Ecto neural progenitor cell (in vitro differentiated cells): ENCODE measurements at regions not wholly inside any gene's neighbourhood (a gene's known extent, or its start where the extent isn't known, plus 50 kb on each side); places are given as distances from the start of the nearest gene placed in this dataset.

Source experiments
- DNase-seq: peaks from one replicate; pipeline ENCODE4 v3.0.0-alpha.2; 2018; ENCODE audit warnings: low spot score

GRCh38 chr11:11755871-11756270 lies 85.9 kb upstream of the USP47 start:
- DNase-seq: no peak

DNA sequence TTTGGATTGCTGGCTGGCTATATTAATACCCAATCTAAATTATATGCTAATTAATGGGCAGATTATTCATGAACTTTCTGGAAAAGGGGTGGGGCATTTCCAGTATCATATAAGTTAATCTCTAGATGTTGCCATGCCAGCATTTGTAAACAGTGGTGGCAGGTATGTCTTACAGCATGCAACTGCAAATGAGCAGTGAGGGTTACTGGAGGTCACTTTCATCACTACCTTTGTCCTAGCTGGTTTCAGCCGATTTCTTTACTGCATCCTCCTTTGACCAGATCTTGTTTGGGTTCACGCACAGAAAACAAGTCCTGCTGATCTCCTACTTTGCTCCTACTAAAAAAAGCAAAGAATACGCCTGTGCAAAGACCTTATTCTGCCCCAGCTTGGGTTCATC lies 89.1 kb upstream of the USP47 start:
- no peak for DNase-seq

DNA sequence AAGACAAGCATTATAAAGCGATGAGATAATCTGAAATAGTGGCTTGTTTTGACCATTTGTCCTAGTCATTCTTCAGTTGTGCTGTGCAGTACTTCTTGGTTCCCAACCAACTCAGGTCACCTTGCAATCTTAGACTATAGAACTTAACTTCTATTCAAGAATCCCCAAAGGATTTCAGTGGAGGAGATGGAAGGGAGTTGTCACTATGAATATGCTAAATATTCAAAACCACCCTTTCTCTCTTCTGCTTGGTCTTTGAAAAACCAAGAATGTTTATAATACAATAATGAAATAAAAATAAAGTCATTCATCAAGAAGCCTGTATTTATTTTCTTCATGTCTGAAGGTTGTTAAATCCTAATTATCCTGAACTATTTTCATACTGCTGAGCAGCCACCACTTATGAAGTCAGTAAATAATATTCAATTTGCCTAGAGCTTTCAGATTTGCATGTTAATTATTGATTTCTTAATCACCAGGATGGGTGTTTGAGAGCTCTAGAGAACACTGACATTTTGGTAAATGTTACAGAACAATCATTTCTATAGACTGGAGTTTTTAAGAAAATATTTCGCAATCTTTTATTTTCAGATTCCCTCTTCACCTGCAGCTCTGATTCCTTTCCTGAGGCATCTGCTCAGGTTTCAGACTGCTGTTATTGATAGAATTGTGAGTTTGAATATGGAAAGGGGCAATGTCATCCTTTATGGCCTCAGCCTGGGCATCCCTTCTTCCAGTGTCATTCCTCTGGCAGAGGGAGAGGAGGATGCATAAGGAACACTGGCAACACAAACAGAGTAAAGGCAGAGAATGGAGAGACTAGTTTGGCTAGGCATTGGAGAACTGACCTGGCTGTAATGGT lies 91.5 kb upstream of the USP47 start:
- DNase-seq: no peak

GRCh38 chr11:11748706-11749365 lies 92.9 kb upstream of the USP47 start:
- no peak for DNase-seq

DNA sequence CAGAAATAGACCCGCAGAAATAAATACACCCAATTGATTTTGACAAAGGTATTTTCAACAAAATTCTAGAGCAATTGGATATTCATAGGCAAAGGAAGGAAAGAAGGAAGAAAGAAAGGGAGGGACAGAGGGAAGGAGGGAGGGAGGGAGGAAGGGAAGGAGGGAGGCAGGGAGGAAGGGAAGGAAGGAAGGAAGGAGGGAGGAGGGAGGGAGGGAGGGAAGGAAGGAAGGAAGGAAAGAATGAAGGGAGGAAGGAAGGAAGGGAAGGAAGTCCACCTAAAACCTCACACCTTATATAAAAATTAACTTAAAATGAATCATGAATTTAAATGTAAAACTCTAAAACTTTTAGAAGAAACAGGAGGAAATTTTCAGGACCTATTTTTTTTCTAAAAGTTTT lies 94.2 kb upstream of the USP47 start:
- no peak for DNase-seq

DNA sequence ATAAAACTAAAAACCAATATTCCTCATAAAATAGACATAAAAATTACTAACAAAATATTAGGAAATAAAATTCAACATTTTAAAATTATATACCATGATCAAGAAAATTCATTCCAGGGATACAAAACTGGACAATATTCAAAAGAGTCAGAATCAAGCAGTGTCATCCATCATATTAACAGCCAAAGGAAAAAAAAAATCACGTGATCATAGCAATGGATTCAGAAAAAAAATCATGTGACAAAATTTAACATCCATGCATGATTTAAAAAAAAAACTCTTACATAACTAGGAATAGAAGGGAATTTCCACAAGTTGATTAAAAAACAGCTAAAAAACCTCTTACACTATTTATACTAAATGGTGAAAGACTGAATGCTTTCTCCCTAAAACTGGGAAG lies 95.3 kb upstream of the USP47 start:
- no peak for DNase-seq

DNA sequence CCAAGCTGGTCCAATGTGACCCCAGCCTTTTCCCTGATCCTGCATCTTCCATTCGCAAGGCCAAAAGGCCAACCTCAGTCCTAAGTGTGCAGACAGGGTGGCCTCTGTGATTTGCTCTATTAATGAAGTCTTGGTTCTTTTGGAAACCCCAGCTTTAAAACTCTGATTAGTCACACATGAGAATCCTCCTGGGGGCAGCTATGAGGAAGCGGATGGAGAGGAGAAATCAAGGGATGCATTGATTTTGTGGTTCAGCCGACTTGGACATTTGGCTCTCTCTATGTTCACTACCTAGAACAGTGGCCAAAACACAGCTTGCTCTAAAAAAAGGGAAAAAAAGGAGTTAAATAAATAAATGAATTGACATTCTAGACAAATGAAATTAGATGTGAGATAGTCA lies 98.6 kb upstream of the USP47 start:
- DNase-seq: no peak

- DNase-seq: no peak
Measured at GRCh38 chr11:11742486-11742885, 99.3 kb upstream of the USP47 start.

DNA sequence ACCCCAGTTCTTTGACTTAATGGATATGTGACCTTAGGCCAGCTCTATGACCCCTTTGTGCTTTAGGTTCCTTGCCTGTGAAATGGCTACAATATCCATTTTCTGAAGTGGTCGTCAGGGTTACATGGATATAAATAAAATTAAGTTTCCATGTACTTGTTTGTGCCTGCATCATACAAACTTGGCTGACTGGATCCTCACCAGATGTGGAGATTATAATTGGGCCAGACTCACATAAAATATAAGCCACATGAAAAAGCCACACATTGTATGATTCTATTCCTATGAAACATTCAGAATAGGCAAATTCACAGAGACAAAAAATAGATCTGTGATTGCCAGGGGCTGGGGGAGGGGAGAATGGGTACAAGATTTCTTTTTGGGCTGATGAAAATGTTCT lies 100.9 kb upstream of the USP47 start:
- DNase-seq: no peak

- DNase-seq: no peak
Measured at GRCh38 chr11:11740073-11740702, 101.6 kb upstream of the USP47 start.

DNA sequence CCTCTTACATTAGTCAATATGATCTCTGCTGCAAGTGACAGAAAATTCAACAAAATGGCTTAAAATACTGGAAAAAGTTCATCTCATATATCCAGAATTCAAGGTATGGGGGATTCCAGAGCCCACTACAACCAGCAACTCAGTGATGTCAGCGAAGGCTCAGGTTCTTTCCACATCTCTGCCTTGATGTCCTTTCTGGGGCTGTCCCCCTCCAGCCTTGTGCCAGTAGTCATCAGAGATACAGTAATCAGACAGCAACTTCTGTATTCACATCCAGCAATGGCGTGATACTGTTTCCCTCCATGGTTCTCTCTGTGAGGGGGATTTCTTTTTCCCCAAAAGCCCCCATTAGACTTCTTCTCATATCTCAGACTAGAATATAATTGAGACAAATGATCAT lies 103.4 kb upstream of the USP47 start:
- DNase-seq: no peak

- DNase-seq: no peak
Measured at GRCh38 chr11:11735586-11735985, 106.2 kb upstream of the USP47 start.

GRCh38 chr11:11733246-11733747 lies 108.5 kb upstream of the USP47 start:
- no peak for DNase-seq

DNA sequence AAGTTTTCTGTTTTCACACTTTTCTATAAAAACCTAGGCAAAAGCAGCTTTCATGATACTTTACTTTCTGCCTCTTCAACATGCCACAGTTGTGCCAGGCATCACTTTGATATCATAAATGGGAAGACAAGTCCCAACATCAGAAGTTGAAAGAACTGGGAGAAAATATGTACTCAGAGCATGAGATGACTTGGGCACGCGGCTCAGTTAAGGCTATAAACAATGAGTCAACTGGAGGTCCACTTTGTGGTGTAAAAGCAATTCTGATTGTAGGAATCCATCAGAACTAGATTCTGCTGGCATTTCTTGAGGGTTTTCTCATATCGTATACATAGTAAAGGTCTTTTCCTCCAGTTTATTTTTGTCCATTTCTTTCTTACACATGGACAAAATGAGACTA lies 109.7 kb upstream of the USP47 start:
- no peak for DNase-seq

DNA sequence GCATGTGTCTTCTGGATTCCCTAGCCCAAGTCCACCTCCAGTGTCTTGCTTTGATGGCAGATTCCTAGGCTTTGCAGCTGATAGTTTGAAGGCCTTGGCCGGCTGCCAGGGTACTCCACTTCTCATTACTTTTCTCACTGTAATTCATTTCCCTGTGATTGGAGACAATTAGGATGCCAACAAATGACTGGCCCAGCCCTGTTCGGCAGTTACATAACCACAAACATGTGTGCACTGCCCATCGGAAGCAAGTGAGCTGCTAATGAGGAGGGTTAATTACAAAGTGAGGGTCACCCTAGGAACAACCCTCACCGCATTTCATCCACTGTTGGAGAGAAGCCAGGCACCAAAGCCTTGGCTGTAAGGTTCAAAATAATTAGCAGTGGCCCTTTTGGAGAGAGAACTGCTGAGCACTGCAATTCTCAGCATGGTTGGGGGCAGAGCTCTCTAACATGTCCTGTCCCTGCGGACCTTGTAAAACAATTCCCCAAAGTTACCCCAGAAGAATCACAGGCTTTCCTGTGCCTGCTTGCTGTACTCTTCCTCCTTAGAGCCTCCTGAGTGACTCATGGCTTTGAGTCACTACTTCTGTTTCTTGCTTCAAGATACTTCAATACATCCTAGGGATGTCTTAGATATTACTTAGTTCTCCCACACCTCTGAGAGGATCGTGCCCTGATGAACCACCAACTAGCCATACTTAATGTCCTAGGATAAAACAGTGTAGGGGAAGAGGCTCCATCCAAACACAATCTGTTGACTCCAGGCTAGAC lies 109.7 kb upstream of the GALNT18 start:
- DNase-seq: no peak

DNA sequence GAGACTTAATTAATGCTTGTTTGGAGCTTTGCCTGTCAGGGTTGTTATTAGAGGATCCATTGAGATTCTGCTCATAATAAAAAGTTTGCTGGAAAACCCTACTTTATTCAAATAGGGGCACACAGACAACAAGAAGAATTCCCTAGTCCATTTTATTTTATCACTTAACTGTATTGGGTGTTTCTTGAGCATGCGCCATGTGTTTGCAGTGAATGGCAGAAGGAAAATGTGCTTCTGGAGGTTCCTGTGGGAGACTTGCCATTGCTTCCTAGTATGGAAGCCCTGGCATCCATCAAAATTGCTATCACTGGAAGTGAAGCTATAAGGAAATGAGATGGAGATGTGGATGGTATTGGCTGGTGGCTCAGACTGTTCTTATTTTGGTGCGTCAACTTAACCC lies 106.6 kb upstream of the GALNT18 start:
- DNase-seq: no peak

DNA sequence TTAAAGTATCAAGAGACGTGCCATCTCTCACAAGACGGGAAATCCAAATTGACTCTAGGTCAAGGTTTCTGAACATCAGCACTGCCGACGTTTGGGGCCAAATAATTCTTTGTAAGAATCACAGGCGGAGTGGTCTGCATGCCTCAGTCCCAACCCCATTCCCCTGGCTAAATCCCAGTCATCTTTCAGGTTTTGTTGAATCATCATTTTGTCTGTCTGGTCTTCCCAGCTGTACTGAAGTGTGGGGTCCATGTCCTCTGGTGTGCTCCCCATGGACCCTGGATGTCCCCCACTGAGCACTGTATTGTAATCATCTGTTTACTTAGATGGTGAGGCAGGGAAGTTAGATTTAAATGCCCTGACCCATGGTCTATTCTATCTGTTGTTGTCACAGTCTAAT lies 103.6 kb upstream of the GALNT18 start:
- DNase-seq: no peak

DNA sequence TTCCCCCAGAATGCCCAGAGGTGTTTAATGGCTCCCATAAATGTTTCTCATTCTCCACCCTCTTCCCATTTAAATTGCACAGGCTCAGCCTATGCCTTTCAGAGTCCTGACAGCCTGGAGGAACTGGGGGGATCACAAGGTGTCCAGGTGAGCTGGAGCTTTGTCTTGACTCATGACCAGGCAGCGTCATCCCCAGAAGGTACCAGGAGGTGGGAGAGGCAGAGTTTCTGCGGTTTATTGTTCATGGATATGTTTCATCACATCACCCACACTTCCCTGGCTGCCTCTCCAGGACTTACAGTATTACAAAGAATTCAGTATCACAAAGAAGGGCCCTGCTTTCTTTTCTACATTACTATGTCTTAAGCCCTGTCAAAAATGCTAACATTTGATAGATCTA lies 103.2 kb upstream of the GALNT18 start:
- no peak for DNase-seq

DNA sequence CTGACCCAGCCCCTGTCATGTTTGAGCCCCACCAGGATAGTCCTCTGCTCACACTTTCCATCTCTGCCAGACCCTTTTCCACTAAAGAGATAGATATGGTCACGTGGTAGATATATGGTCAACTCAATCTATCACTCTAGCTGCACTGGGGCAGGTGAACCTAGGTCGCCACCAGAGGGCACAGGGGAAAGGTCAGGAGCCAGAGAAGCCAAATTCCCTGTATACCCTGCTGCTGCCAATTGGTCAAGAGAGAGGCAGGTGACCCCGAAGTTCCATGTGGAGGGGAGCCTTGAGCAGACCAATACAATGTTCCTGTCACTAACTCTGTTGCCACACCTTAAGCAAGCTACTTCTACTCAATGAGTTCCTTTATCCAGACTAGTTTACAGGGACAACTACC lies 101.1 kb upstream of the GALNT18 start:
- no peak for DNase-seq

DNA sequence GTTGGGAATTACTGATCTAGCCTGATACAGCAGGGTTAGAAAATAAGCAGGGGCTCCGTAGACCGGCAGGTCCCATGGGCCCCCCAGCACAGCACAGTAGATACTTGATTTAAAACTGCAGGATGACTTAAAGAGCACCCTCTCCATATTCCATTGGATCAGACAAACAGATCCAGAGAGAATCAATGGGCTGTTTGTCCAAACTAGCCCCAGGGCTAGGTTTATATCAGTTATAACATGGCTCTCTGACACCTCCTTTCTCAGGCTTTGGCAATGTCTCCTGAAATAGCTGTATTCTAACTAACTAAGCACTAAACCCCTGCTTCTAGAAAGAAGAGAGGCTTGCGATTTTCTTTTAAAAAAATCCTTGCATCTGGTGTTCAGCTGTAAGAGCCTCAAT lies 100.4 kb upstream of the GALNT18 start:
- DNase-seq: no peak

DNA sequence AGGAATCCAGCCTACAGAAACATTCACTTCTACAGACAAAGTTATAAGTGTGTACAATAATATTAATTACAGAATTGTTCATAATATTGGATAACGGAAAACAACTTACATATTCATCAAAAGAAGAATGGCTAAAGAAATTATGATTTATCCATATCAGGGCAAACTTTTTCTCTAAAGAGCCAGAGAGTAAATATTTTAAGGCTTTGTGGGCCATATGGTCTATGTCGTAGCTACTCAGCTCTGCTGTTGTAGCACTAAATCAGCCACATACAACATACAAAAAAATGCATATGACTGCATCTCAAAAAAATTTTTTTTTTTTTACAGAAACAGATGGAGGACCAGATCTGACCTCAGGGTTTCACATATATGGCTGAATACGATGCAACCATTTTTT lies 96.7 kb upstream of the GALNT18 start:
- no peak for DNase-seq

DNA sequence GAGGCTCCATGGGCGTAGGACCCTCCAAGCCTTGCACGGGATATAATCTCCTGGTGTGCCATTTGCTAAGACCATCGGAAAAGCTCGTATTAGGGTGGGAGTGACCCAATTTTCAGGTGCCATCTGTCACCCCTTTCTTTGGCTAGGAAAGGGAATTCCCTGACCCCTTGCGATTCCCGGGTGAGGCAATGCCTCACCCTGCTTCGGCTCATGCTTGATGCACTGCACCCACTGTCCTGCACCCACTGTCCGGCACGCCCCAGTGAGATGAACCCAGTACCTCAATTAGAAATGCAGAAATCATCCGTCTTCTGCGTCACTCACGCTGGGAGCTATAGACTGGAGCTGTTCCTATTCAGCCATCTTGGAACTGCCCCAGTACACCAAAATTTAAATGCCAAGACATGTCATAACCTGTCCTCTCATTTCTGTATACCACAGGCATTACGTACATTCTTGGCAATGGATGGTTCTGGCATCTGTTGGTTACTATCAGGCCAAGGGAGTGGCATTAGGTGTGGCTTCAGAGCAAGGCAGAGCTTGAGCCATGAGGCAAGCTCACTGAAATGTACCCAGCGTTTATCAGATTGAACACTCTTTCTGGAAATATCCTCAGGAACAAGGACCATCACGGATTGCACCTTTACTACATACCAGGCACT lies 95.4 kb upstream of the GALNT18 start:
- no peak for DNase-seq
